BJ (cell line): ENCODE measurements at regions not wholly inside any gene's neighbourhood (a gene's known extent, or its start where the extent isn't known, plus 50 kb on each side); places are given as distances from the start of the nearest gene placed in this dataset.
A peak's percentile ranks its signal among the peaks of the same experiment; 100 is the strongest.
"Not testable (repeated sequence)": the region's sequence is repeated elsewhere in the genome, so short reads cannot be mapped to it uniquely, and the experiment has no call there.

Source experiments
- CTCF ChIA-PET: fragments of 350-600 bp; formaldehyde crosslinking; extraction: SDS; loops from one replicate; lab custom pipeline; 2021; ENCODE audit warnings: antibody characterized with exemption, inconsistent platforms; lab: Yijun Ruan, JAX
- POLR2A ChIA-PET: fragments of 300-600 bp; sonication (Branson Sonifier 250); formaldehyde crosslinking; extraction: SDS; loops from one replicate; lab custom pipeline; 2021; ENCODE audit warnings: antibody characterized with exemption; lab: Charles Lee
- DNase-seq: peaks from one replicate; pipeline ENCODE4 v3.0.0-alpha.2; 2011; ENCODE audit warnings: low read depth
- H3K27me3 ChIP-seq: 2 replicates; pipeline ENCODE4 v1.6.0; 2011; ENCODE audit warnings: low read length; ENCODE audit not compliant: control insufficient read depth, insufficient read depth
- H3K36me3 ChIP-seq: 2 replicates; pipeline ENCODE4 v1.5.1; 2011; ENCODE audit warnings: low read length; ENCODE audit not compliant: control insufficient read depth, insufficient read depth
- H3K4me3 ChIP-seq: 2 replicates; pipeline ENCODE4 v1.5.1; 2011; ENCODE audit warnings: low read depth, mild to moderate bottlenecking, control low read depth, low read length
- TF ChIP-seq, protein P1 (sequence below): IDR thresholded peaks from 2 replicates; pipeline ENCODE4 v1.5.1; 2011; ENCODE audit warnings: low read depth, mild to moderate bottlenecking, control low read depth, inconsistent platforms, low read length, moderate library complexity; ENCODE audit not compliant: insufficient read depth

DNA sequence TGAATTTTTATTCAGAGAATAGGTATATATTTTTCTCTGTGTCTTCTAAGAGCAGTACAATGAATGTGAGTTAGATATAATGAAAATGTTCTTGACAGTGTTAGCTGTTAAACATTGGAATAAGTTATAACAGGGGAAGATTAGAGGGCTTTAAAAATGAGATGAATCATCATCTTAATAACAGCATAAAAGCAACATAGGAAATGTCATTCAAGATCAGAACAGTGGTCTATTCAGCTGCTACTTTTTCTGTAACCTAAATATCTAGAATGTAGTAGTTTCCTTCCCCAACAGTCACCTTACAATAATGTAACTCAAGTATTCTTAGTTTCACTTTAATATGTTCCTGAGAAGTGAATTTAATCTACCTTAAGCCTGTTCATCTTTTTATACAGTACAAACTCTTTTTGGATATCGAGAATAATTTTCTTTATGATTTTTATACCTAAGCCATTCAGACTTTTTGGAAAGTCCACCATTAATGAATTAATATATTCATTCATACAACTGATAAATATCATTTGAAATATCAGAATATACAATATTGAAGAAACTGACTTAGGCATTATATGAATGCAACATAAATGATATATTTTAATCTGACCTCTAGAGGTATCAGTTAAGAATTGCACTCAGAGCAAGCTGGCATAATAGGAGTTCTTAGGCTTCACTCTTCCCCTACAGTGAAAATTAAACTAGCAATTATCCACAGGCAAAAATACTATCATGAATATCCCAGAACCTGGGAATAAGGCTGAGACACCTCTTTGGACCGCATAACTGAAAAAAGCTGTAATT is 66.1 kb upstream of the EDIL3 start:
- H3K4me3 ChIP-seq = no peak overlapping the region
- no peaks in the 10 kb centered on the region for H3K36me3 ChIP-seq
- TF ChIP-seq, protein P1, sequence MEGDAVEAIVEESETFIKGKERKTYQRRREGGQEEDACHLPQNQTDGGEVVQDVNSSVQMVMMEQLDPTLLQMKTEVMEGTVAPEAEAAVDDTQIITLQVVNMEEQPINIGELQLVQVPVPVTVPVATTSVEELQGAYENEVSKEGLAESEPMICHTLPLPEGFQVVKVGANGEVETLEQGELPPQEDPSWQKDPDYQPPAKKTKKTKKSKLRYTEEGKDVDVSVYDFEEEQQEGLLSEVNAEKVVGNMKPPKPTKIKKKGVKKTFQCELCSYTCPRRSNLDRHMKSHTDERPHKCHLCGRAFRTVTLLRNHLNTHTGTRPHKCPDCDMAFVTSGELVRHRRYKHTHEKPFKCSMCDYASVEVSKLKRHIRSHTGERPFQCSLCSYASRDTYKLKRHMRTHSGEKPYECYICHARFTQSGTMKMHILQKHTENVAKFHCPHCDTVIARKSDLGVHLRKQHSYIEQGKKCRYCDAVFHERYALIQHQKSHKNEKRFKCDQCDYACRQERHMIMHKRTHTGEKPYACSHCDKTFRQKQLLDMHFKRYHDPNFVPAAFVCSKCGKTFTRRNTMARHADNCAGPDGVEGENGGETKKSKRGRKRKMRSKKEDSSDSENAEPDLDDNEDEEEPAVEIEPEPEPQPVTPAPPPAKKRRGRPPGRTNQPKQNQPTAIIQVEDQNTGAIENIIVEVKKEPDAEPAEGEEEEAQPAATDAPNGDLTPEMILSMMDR = no peak
- ChIA-PET POLR2A (no interaction called here), CTCF (interaction anchor here (0.9 kb wide), 1 partner anchor 12 kb away, joined by 3 read pairs; no protein-coding TSS in a partner anchor)
- no peak for DNase-seq
- H3K27me3 ChIP-seq = no peaks in the 10 kb centered on the region

- ChIA-PET CTCF (no interaction called here), POLR2A (no interaction called here)
- TF ChIP-seq, protein P1 = no peak
- Histone ChIP-seq H3K27me3 (no peaks in the 10 kb centered on the region), H3K36me3 (no peaks in the 10 kb centered on the region), H3K4me3 (no peak overlapping the region)
- DNase-seq = no peak
These were observed 60.5 kb upstream of the EDIL3 start for GRCh38 chr5:84445049-84445685.

- DNase-seq = no peak
- TF ChIP-seq, protein P1 = no peak
- H3K4me3 ChIP-seq = no peak overlapping the region
- no peaks in the 10 kb centered on the region for H3K27me3 ChIP-seq
- no peaks in the 10 kb centered on the region for H3K36me3 ChIP-seq
- CTCF ChIA-PET = interaction anchor here (0.7 to 1.4 kb wide), 2 partner anchors 13 to 163 kb away, joined by 3 read pairs; no protein-coding TSS in a partner anchor
- POLR2A ChIA-PET = no interaction called here
These were observed 53.8 kb upstream of the EDIL3 start for GRCh38 chr5:84438456-84438855.

- Histone ChIP-seq H3K27me3 (no peaks in the 10 kb centered on the region), H3K4me3 (no peak overlapping the region), H3K36me3 (no peaks in the 10 kb centered on the region)
- peak; percentile 5 for DNase-seq
- TF ChIP-seq, protein P1 = no peak
- ChIA-PET POLR2A (no interaction called here), CTCF (interaction anchor here (1.4 kb wide), 1 partner anchor 14 kb away, joined by 3 read pairs; no protein-coding TSS in a partner anchor)
These were observed 53.1 kb upstream of the EDIL3 start for GRCh38 chr5:84437673-84438315.

GRCh38 chr5:84436866-84437265 is 52.2 kb upstream of the EDIL3 start:
- Histone ChIP-seq H3K27me3 (no peaks in the 10 kb centered on the region), H3K4me3 (no peak overlapping the region), H3K36me3 (no peaks in the 10 kb centered on the region)
- CTCF ChIA-PET = interaction anchor here (0.7 kb wide), 1 partner anchor 313 kb away, joined by 3 read pairs; no protein-coding TSS in a partner anchor
- DNase-seq = no peak
- TF ChIP-seq, protein P1 = no peak
- POLR2A ChIA-PET = no interaction called here

GRCh38 chr5:84435861-84436346 is 51.2 kb upstream of the EDIL3 start:
- H3K36me3 ChIP-seq, CTCF ChIA-PET, H3K4me3 ChIP-seq, POLR2A ChIA-PET, H3K27me3 ChIP-seq, DNase-seq: not testable (repeated sequence)
